Stomach (tissue), 4 donors: ENCODE measurements at regions not wholly inside any gene's neighbourhood (a gene's known extent, or its start where the extent isn't known, plus 50 kb on each side); places are given as distances from the start of the nearest gene placed in this dataset.

Experiments
- EP300 ChIP-seq: sonication (generic); formaldehyde crosslinking; IDR thresholded peaks from one replicate; pipeline ENCODE4 v1.6.1; 2017; ENCODE audit warnings: antibody characterized with exemption
- POLR2A ChIP-seq, 4 donors: fragments of 450-650 bp; IDR thresholded peaks; one replicate each; pipeline ENCODE4 v1.6.1; 2016; ENCODE audit warnings: antibody characterized with exemption in 4 of 4, control low read depth in 2 of 4, mild to moderate bottlenecking in 1 of 4, moderate library complexity in 1 of 4
- TF ChIP-seq, protein P1 (sequence below), 7 experiments: fragments of 450-650 bp in 4 of 7; fragments of 200-600 bp in 3 of 7; sonication (generic) in 3 of 7; IDR thresholded peaks; one replicate each; pipeline ENCODE4 v1.5.1; 2016 to 2019; ENCODE audit warnings: antibody characterized with exemption in 7 of 7, control low read depth in 2 of 7, mild to moderate bottlenecking in 1 of 7

DNA sequence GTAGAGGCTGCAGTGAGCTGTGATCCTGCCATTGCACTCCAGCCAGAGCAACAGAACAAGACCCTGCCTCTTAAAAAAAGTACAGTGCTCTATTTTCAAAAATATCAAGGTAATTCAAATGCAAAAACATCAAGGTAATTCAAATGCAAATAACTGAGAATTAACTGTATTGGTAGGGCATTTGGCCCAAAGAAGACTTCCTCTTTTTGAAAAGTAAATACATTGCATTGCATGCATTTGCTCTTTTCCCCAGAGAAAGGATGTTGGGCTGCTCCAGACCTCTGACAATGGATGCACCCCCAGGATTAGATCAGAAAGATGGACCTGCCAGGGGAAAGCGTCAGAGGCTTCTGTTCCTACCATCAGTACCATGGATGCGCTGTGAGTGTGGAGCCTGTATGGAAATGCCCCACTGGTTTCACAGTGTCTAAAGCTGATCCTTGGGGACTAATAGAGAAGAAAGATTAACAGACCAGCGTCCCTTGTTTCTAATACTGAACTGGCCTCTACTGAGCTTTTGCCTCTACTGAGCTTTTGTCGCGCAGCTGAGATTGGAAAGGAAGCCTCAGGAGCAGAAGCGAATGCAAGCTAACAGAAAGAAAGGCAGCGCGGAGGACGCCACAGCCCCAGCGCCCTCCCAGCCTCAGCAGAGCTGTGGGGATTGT is 93.5 kb upstream of the LYZL2 start:
- TF ChIP-seq, protein P1, sequence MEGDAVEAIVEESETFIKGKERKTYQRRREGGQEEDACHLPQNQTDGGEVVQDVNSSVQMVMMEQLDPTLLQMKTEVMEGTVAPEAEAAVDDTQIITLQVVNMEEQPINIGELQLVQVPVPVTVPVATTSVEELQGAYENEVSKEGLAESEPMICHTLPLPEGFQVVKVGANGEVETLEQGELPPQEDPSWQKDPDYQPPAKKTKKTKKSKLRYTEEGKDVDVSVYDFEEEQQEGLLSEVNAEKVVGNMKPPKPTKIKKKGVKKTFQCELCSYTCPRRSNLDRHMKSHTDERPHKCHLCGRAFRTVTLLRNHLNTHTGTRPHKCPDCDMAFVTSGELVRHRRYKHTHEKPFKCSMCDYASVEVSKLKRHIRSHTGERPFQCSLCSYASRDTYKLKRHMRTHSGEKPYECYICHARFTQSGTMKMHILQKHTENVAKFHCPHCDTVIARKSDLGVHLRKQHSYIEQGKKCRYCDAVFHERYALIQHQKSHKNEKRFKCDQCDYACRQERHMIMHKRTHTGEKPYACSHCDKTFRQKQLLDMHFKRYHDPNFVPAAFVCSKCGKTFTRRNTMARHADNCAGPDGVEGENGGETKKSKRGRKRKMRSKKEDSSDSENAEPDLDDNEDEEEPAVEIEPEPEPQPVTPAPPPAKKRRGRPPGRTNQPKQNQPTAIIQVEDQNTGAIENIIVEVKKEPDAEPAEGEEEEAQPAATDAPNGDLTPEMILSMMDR (IDR thresholded peaks at IDR 0.05), result no peak
- TF ChIP-seq POLR2A (IDR thresholded peaks at IDR 0.05), result no peak
- TF ChIP-seq EP300, result no peak
